CMK (cell line): ENCODE measurements at regions not wholly inside any gene's neighbourhood (a gene's known extent, or its start where the extent isn't known, plus 50 kb on each side); places are given as distances from the start of the nearest gene placed in this dataset.

Source experiments
- DNase-seq: peaks from one replicate; pipeline ENCODE4 v3.0.0-alpha.2; 2010; ENCODE audit warnings: low read depth

DNA sequence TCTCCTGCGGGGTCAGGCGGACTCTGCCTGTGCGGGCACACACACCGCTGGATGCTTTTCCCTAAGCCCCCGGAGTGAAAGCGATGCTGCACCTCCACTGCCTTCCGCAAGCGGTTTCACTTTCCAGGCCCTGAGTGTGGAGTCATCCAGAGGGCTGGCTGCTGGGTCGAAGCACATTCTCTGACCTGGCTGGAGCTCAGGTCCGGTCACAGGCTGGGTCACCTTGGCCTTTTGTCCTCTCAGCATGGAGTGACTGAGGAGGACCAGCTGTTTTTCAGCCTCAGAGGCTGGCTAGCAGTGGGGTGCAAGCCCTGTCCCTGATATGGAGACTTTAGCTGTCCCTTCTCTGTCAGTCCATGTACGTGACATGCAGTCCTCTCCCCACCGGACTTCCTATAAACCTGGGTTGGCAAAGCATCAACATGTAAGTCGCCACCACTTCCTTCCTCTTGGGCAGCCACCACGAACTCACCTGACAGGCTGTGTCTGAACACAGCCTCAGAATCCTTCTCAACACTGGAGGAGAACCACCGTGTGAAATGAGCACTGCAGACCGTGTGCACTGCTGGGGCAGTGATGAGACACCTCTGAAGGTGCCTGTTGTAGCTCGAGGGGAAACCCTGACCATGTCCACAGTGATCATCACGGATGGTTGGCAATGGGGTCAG is 51.3 kb downstream of the GADD45G start:
- DNase-seq: no peak

DNA sequence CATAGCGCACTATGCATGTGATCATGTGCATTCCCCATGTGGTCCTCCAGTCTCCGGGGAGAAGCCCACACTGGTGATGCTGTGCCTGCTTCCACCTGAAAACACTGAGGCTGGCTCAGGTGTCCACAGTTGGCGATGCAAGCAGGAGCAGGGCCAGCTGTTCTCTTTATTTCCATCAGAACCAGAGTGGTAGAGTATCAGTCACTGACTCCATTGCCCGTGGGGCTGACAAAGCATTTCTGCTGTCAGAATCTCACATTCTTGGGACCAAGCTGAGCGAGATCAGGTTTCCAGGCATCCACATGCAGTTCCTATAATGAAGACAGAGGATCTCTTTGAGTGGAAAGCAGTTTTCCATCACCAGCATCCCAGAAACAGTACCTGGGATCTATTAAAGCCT is 52.5 kb downstream of the GADD45G start:
- DNase-seq: no peak

DNA sequence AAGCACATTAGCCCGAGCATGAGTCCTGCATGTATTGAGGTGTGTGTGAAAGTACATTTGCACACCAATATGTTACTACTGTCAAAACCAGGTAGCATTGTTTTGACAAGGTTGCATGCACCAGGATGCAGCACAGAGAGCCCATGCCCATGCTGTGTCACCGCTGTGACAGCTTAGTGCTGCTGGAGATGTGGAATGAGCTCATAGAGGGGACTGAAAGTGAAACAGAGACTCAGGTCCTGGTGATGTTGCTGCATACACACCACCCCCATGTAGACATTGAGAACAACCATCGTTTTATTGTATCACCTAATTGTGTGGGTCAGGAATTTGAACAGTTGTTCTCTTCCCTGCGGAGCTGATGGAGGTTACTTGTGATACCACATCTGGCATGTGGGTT is 53.0 kb downstream of the GADD45G start:
- DNase-seq: no peak

DNA sequence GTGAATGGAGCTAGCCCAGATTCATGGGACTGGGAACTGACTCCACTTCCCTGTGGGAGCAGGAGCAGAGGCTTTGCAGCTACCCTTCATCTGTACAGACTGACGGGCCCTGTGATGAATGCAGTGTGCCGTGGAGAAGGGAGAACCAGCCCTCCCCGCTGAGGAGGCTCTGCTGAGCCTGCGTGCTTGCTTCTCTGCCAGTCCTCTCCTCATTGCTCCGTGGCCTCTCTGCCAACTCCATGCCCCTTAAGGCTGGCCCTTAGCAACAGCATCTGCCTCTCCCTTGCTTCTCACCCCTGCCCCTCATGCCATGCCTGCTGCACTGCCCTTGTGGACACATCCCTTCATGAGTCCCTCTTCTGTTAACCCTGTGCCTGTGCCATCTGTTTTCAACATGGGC is 53.6 kb downstream of the GADD45G start:
- no peak for DNase-seq

DNA sequence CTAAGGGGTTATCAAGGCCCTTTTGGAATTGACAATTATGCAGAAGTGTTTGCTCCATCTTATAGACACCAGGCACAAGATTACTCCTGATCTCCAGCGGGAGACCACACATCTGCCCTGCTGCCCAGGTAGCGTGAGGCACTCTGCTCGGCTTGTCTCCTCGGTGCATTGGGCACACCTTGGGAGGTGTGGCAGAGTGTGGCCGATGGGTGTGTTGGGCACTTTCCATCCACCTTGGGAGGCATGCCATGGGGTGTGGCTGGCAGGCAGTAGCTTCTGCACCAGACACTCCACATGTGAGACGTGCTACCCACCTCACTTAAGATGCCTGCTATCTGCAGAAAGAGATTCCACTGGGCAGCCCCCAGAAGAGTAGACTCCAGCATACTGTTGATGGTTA is 54.1 kb downstream of the GADD45G start:
- no peak for DNase-seq

DNA sequence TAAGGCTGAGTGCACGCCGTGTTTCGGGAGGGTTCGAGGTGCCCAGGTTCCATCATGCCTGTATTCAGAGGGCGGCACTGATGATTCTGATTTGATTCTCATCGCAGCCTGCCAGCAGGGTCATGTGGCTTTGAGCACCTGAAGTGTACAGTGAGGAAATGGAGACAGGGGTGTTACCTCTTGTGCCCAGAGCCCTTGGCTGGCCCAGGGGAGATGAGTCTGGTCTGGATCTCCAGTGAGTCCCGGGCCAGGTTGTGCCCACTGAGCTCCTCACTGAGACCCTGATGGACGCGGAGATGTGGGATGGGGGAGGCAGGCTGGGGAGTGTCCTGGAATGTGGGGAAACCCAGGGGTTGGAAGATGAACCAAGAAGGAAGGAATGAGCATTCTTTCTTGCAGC is 54.7 kb downstream of the GADD45G start:
- DNase-seq: no peak

DNA sequence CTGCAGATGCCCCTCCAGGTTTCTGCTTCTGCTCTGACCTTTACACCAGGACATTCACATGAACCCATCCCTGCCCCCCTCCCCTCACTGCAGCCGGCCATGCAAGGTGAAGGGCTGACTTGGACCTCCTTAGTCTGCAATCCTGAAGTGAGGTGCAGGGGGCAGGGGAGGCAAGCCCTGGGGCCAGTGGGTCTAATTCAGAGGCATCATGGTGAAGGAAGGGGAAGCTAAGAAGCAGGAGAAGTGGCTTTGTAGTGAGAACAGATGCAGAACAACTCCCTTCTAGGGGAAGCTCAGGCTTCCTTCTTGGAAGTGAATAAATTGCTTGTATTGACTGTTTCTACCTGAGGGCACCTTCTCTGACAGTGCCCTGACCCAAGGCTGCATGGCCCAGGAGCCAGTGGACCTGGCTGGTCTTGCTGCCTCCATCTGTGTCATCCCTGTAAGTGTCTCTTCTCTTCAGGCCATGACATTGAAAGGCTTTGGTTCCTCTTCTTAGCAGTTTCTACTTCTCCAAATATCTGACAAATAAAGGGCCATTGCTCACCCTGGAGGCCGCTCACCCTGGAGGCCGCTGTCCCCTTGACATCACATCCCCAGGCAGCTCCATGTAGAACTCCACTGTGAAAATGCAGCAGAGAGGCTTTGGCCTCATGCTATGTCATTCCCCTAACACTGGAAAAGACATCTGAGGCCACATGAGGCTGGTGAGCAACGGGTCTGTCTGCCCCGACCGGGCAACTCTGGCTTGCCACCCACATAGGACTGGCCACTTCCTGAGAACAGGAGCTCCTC is 55.3 kb downstream of the GADD45G start:
- DNase-seq: no peak

DNA sequence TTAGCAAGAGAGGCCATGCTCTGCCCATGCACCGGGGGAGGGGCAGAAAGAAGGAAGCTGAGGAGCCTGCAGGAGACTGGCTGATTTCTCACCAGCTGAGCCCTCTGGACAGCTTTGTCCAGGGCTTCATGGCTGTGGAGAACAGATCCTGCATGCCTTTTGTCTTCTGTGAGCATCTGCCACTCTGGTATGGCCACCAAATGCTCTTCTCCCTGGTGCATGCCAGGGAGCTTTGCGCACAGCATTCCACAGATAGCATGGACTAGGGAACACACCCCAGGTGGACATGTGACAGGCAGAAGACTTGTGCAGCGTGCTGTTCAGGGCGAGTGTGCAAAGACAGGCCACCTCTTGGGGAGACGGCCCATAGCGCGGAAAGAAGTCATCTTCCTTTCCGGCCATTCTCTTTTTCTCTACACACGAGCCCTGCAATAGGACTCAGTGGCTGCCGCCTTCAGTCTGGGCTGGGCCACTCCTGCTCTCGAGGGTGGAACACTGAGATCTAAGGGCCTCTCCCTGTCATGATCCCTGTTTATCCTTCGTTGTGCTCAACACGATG is 56.7 kb downstream of the GADD45G start:
- no peak for DNase-seq

DNA sequence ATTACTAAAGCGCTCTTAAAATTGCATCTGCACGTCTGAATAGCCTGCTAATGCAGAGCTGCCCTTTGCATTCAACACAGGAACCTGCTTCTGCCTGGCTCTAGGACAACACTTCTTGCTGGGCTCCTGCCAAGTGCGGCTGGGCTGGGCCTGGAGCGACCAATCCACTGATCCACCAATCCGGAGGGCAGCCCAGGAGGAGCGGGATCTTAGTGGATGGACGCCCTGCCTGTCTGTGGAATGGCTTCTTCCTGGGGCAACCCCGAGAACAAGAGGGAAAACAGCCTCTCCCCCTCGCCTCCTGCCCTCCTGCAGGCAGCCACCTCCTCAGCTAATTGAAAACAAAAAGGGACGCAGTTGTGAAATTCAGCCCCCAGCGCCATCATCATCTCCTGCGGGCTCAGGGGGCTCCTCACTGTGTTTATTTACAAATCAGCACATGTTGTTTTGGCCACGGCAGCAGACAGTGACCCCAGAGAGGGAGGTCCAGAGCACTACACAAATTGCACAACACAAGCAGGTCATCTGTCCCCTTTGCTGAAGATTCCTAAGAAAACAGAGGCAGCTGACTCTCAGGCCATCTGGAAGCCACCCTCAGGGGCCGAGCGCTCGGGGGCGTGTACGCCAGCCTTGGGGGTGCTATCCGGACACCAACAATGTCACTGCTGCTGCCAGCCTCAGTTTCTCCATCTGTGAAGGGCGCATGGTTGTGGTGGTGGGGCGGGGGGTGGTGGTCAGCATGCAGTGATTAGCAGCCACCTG is 57.3 kb downstream of the GADD45G start:
- no peak for DNase-seq

DNA sequence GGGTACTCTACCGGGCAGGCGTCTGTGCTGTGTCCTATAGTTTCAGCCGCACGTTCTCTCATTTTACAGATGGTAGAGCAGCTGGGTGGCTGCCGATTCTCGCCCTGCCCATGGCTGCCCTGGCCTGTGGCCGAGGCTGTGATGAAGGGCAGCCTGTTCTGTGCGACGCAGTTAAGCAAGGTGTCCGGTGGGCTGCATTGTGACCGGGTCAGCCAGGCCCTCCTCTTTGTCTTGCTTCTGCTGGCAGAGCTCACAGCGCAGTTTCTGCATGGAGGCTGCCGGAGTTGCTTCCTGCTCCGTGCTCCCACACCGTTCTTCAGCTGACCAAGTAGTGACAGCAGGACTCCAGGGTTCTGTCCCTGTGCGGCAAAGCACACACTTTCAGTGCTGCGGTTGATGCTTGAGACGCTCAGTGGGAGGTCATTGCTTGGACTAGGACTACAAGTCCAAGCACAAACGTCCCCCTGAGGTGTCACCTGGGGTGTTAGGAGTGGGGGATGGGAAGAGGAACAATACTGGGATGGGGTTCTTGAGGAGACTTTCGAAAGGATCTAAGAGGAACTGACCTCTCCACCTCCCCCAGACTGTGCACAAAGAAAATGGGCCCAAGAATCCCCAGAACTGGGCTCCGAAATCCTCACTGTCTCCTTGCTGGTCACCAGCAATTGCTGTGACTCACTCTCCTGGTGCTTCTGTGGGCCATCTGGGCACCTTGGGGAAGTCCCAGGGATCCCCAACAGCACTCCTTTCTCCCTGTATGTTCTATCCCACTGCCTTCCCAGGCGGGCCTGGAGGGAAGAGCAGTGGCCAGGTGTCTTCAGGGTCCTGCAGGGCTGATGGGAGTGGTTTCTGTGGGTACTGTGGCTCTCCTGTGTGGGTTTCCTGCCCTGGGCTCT is 58.2 kb downstream of the GADD45G start:
- no peak for DNase-seq

DNA sequence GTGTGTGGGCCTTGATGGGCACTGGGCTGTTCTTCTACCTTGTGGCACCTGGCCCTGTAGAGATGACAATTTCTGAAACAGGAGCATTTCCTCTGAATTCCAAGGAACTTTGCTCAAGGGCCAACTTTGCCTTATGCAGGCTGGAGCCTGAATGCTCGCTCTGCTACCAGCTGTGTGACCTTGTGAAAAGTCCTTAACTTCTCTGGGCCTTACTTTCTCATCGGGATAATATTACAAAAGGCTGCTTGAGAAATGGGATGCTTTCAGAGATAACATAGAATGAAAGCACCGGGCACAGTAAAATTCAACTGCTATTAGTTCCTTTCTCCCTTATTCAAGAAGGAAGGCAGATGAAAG is 58.8 kb downstream of the GADD45G start:
- no peak for DNase-seq

DNA sequence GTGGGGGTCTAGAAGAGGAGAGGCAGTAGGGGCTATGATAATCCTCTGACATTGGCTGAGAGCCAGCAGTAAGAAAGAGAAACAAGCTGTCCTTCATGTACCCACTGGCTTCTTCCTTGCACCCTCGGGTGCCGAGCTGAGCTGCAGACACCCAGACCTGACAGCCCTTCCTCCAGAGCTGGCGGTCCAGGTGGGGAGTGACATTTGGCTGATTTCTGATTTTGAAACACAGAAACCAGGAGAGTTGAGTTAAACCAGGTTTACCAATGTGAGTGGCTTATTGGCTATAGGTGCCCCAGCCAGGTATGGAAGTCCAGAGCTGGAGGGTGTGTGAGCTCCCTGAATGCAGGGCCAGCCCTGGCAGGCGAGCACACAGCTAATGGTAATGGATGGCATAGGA is 59.2 kb downstream of the GADD45G start:
- no peak for DNase-seq

DNA sequence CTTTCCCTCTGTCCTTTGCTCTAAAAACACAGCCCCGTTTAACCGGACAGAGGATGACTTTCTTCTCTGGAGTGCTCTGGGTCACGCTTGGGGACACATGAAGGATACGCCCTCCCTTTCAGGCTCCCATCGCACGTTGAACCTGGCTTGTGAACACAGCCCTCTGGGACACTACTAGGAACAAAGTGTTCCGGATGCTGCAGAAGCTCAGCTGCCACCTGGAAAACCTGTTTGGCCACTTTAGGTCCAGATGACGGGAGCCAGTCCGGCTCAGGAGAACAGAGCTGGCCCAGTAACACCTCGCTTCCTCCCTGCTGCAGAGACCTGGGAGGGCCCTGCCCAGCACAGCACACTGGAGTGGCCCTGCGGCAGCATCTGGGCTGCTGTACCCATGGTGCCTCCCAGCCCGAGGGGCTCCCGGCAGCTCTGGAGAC is 60.1 kb downstream of the GADD45G start:
- no peak for DNase-seq

DNA sequence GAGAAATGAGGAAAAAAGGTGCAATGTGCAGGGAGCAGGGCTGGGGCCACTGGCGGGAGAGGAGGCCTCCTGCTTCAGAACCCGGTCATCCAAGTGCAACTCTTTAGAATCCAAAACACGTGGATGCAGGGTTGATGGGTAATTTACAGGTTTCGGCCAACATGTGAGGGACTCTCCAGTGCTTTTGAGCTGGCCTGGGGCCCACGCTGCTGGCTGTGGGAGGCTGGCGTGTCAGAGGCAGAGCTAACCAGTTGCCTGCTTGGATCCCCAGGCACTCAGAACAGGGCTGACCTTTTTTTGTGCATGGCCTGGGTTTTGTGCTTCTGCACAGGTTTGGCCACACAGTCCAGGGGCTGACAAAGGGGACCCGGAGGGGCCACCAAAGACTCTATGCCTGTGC is 61.6 kb downstream of the GADD45G start:
- DNase-seq: no peak

DNA sequence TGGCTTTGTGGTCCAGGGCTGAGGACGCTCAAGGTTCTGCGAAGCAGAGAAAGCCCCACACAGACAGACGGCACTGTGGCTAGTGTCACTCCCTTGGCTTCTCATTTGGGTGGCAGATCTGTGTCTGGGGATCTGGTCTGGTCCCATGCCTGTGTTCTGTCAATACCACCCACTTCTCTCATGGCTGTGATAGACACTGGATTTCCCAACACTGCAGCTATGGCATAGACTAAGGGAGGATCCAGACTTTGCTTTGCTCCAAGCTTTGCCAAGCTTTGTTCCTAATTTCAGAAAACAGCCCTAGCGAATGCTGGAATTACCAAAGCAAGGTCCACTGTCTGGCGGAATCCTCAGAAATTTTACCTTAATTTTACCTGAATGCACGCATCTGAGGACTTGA is 62.1 kb downstream of the GADD45G start:
- no peak for DNase-seq

DNA sequence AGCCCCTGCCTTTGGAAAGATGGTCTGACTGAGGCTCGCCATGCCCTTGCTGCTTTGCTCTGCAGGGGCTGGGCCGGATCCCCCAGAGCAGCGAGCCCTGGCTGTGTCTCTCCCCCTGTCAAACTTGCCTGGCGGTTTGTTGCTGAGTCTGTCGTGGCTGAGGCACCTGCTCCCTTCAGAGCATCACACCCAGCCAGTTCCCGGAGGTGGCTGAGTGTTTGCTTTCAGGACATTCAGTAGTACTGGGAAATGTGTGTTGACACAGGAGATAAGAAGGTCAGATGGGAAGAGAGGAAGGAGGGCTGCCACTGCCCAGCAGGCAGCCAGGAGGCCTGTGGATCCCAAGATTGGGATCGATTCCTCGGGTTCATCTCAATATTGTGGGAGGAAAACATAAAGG is 62.9 kb downstream of the GADD45G start:
- no peak for DNase-seq

DNA sequence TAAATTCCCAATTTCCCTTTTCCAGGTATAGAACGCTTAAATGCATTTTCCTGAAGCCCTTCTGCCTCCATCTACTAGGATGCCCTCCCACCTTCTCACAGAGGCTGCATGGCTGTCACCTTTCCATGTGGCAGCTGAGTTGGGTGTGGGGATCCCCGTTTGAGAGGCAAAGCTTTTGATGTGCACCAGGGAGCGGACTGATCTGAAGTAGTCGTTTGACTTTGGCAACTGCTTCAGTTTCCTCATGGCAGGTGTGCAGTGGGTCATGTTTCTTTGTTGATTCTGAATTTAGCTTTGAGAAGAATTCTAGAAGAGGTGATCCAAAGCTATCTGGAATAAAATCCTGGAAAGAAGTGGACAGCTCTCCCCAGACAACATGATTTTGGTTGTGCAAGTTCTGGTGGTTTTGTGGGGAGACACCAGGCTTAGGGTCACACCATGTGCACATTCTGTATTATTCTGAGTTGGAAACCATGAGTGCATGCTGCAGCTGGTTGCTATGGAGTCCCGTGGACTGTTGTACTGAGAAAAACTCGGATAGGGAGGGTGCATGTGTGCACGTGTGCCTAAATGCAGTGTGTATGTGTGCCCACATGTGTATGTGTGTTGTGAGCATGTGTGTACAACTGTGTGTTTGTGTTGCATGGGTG is 63.5 kb downstream of the GADD45G start:
- no peak for DNase-seq

DNA sequence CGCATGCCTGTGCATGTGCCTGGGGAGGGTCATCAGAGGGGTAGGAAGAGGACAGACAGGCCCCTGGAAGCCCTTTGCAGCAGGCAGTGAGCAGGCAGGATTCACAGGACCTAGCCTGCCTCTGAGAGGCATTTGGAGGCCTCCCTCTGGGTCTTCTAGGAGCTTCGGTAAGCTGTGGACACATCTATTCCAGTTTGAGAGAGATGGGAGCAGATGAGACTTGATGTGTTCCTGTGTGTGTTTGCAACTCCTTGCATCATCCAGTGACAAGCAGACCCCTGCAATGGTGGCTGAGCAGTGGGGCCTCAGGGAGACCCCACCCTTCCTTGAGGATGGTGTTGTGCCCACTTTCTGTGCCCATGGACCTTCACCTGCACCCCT is 64.0 kb downstream of the GADD45G start:
- no peak for DNase-seq

DNA sequence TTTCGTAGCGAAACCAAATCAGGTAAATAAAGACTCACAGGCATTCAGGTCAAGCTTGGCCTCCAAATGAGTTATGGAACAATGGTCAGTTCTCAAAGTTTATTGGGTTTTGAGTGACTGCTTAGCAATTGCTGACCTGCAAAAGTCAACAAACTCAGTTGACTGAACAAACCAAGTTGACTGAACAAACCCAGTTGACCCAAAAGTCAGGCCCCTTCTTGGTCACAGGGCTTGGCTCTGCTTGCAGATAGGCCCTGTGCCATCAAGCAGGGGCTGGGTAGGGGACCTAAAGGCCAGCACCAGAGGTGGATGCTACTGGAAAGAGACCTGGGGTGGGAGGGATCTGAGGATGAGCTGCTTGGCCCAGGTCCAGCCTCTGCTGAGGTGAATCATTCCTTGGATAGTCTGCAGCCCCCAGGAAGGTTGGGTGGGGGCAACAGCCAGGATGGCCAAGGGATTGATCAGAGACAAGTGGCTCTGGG is 64.6 kb downstream of the GADD45G start:
- no peak for DNase-seq

DNA sequence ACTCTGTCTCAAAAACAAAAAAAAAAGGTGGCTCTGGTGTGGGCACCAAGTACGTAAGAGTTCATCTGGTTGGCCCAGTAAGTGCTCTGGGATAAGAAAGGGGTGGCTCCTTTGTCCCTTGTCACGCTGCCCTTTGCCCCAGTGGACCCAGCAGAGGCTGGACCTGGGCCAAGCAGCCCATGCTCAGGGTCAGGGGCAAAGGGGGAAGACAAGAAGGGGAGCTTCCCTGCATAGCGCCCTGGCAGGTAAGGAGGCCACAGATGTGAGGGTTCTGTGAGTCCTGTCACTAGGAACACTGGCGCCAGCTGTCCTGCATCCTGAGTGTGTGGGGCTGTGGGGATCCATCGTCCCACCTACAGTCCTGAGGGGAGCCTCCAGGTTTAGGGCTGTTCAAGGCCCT is 65.3 kb downstream of the GADD45G start:
- DNase-seq: no peak

DNA sequence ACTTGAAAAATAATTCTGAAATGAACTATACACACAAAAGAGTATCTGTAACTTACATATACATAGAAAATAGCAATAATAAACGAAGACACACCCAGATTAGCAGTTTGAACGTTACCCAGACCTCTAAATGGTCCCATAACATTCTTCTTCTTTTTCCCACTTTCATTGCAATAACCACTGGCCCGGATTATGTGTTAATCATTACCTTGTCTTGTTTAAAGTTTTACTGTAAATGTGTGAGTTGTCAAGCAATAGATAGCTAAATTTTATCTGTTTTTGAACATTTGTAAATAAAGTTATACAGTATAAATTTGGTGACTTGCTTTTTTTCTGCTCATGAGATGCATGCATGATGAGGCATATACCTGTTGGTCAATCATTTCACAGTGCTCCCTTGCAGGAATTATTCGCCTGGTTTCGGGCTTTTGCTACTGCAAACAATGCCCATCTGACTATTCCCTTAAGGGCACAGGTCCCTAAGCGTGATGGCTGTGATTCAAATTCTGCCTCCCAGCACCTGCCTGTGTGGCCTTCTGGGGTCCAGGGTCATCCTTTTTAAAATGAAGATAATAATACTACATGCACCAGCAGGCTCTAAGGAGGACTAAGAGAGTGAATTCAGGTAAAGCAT is 66.1 kb downstream of the GADD45G start:
- DNase-seq: no peak
